ENCODE measurements at regions not wholly inside any gene's neighbourhood (a gene's known extent, or its start where the extent isn't known, plus 50 kb on each side); places are given as distances from the start of the nearest gene placed in this dataset.

- H3K4me1 ChIP-seq (ENCODE audit: control insufficient read depth in 1 of 2, insufficient read depth in 2 of 2, low read length in 2 of 2) = no peaks in the 10 kb centered on the region
- no peak overlapping the region for H3K9ac ChIP-seq (ENCODE audit: insufficient read depth, low read length, poor library complexity, severe bottlenecking)
- no peaks in the 10 kb centered on the region for H3K36me3 ChIP-seq (replicated peaks in 1 of 2; ENCODE audit: control insufficient read depth in 1 of 2, insufficient read depth in 2 of 2, low read length in 2 of 2)
- Mint-ChIP-seq H3K4me1 (no peaks in the 10 kb centered on the region), H3K36me3 (no peaks in the 10 kb centered on the region), H3K27ac (no peak overlapping the region), H3K9me3 (peaks cover 0 to 15% (median 7%) of the 10 kb centered on the region in 7 donors), H3K27me3 (ENCODE audit: low read depth in 3 of 3) (peaks cover 0 to 1% (median 0%) of the 10 kb centered on the region in 3 donors), H3K4me3 (no peak overlapping the region)
- 100% methylated on average over 2 of the region's 2 CpGs for WGBS (ENCODE audit: insufficient coverage)
- no peak overlapping the region for H2AFZ ChIP-seq (ENCODE audit: insufficient read depth, low read depth, low read length, poor library complexity, severe bottlenecking)
- no peak overlapping the region for H3K27ac ChIP-seq (ENCODE audit: low read depth in 1 of 2, low read length in 2 of 2)
- H3K27me3 ChIP-seq (ENCODE audit: control insufficient read depth in 2 of 2, insufficient read depth in 2 of 2, low read length in 2 of 2) = no peaks in the 10 kb centered on the region
- no peak for DNase-seq
- TF ChIP-seq, protein P1, sequence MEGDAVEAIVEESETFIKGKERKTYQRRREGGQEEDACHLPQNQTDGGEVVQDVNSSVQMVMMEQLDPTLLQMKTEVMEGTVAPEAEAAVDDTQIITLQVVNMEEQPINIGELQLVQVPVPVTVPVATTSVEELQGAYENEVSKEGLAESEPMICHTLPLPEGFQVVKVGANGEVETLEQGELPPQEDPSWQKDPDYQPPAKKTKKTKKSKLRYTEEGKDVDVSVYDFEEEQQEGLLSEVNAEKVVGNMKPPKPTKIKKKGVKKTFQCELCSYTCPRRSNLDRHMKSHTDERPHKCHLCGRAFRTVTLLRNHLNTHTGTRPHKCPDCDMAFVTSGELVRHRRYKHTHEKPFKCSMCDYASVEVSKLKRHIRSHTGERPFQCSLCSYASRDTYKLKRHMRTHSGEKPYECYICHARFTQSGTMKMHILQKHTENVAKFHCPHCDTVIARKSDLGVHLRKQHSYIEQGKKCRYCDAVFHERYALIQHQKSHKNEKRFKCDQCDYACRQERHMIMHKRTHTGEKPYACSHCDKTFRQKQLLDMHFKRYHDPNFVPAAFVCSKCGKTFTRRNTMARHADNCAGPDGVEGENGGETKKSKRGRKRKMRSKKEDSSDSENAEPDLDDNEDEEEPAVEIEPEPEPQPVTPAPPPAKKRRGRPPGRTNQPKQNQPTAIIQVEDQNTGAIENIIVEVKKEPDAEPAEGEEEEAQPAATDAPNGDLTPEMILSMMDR (IDR thresholded peaks at IDR 0.05) = no peak
- H3K4me2 ChIP-seq (replicated peaks; ENCODE audit: extremely low read depth, low read length, poor library complexity, severe bottlenecking) = no peak overlapping the region
- H4K20me1 ChIP-seq (ENCODE audit: insufficient read depth, low read length) = no peaks in the 10 kb centered on the region
- H3K4me3 ChIP-seq (replicated peaks in 1 of 3; ENCODE audit: low read depth in 2 of 3, low read length in 3 of 3) = no peak overlapping the region
- intact Hi-C loops (cut with micrococcal nuclease) = no loop called here
- peaks cover 6 to 14% of the 10 kb centered on the region in 2 donors for H3K9me3 ChIP-seq (replicated peaks in 1 of 2; ENCODE audit: control insufficient read depth in 1 of 2, insufficient read depth in 1 of 2, low read length in 2 of 2)
- H3K79me2 ChIP-seq (ENCODE audit: insufficient read depth, low read length) = no peaks in the 10 kb centered on the region
These were observed 364.5 kb upstream of the RGPD4 start for GRCh38 chr2:107462181-107462580.

- no peaks in the 10 kb centered on the region for H3K36me3 ChIP-seq (replicated peaks in 1 of 2; ENCODE audit: control insufficient read depth in 1 of 2, insufficient read depth in 2 of 2, low read length in 2 of 2)
- no peaks in the 10 kb centered on the region for H4K20me1 ChIP-seq (ENCODE audit: insufficient read depth, low read length)
- peaks cover 0 to 1% (median 0%) of the 10 kb centered on the region in 3 donors for H3K27me3 Mint-ChIP-seq (ENCODE audit: low read depth in 3 of 3)
- H3K27ac Mint-ChIP-seq = no peak overlapping the region
- no peaks in the 10 kb centered on the region for H3K36me3 Mint-ChIP-seq
- 92% methylated on average over 2 of the region's 2 CpGs for WGBS (ENCODE audit: insufficient coverage)
- DNase-seq = no peak
- H3K4me3 Mint-ChIP-seq = no peak overlapping the region
- H3K27me3 ChIP-seq (ENCODE audit: control insufficient read depth in 2 of 2, insufficient read depth in 2 of 2, low read length in 2 of 2) = no peaks in the 10 kb centered on the region
- intact Hi-C loops (cut with micrococcal nuclease) = no loop called here
- H3K9ac ChIP-seq (ENCODE audit: insufficient read depth, low read length, poor library complexity, severe bottlenecking) = no peak overlapping the region
- no peak overlapping the region for H2AFZ ChIP-seq (ENCODE audit: insufficient read depth, low read depth, low read length, poor library complexity, severe bottlenecking)
- TF ChIP-seq, protein P1 (IDR thresholded peaks at IDR 0.05) = no peak
- no peaks in the 10 kb centered on the region for H3K4me1 Mint-ChIP-seq
- no peaks in the 10 kb centered on the region for H3K79me2 ChIP-seq (ENCODE audit: insufficient read depth, low read length)
- no peak overlapping the region for H3K27ac ChIP-seq (ENCODE audit: low read depth in 1 of 2, low read length in 2 of 2)
- H3K9me3 ChIP-seq (replicated peaks in 1 of 2; ENCODE audit: control insufficient read depth in 1 of 2, insufficient read depth in 1 of 2, low read length in 2 of 2) = peaks cover 20 to 27% of the 10 kb centered on the region in 2 donors
- peaks cover 8 to 18% (median 12%) of the 10 kb centered on the region in 7 donors for H3K9me3 Mint-ChIP-seq
- no peak overlapping the region for H3K4me3 ChIP-seq (replicated peaks in 1 of 3; ENCODE audit: low read depth in 2 of 3, low read length in 3 of 3)
- no peaks in the 10 kb centered on the region for H3K4me1 ChIP-seq (ENCODE audit: control insufficient read depth in 1 of 2, insufficient read depth in 2 of 2, low read length in 2 of 2)
- H3K4me2 ChIP-seq (replicated peaks; ENCODE audit: extremely low read depth, low read length, poor library complexity, severe bottlenecking) = no peak overlapping the region
These were observed 360.5 kb upstream of the RGPD4 start for GRCh38 chr2:107466241-107466640.

Measured in CD14-positive monocyte (primary cell).